ENCODE measurements at regions not wholly inside any gene's neighbourhood (a gene's known extent, or its start where the extent isn't known, plus 50 kb on each side); places are given as distances from the start of the nearest gene placed in this dataset.

DNA sequence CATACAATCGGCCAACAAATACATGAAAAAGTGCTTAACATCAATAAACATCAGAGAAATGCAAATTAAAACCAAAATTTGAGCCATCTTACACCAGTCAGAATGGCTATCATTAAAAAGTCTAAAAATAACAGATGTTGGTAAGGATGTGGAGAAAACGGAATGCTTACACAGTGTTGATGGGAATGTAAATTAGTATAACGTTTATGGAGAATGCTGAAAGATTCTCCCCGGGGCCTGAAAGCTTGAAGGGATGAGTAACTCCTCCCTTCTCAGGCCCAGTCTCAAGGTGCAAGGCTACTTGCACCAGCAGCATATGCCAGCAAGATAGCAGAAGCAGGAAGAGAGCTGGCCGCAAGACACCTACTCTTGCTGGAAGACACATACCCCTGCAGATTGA is 123.7 kb upstream of the NLGN1 start:
- peaks cover 6% of the 10 kb centered on the region for H3K4me1 Mint-ChIP-seq (ENCODE audit: unreplicated experiment)

DNA sequence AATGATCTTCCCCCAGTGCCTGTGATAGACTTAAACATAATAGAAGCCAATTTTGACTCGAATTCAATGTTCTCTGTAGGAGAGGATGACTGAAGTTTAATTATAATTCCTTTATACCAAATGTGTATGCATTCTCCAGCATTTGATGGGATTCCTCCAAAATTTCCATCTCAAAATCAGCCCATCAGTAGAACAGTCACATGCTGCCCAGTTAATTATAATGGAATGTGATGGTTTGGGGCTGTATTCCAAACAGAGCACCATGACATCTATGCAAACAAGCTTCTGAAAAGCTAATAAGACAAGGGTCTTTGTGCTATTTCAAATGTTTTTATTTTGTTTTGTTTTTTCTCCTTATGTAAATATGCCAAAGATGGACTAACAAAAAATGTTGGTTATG is 127.7 kb upstream of the SPATA16 start:
- Mint-ChIP-seq H3K4me3 (ENCODE audit: unreplicated experiment) (no peak overlapping the region), H3K27me3 (ENCODE audit: unreplicated experiment) (no peaks in the 10 kb centered on the region), H3K27ac (ENCODE audit: unreplicated experiment) (no peak overlapping the region), H3K4me1 (ENCODE audit: unreplicated experiment) (peaks cover 6% of the 10 kb centered on the region), H3K36me3 (ENCODE audit: low read depth, unreplicated experiment) (no peaks in the 10 kb centered on the region), H3K9me3 (ENCODE audit: unreplicated experiment) (no peaks in the 10 kb centered on the region)
- no peak for DNase-seq (ENCODE audit: low spot score)
- no peak for TF ChIP-seq CTCF (IDR thresholded peaks at IDR 0.05; ENCODE audit: unreplicated experiment)

More for the DNA sequence above, 123.7 kb upstream of the NLGN1 start:
- TF ChIP-seq CTCF (IDR thresholded peaks at IDR 0.05; ENCODE audit: unreplicated experiment), result no peak
- no peak overlapping the region for H3K4me3 Mint-ChIP-seq (ENCODE audit: unreplicated experiment)
- H3K27ac Mint-ChIP-seq (ENCODE audit: unreplicated experiment), result no peak overlapping the region
- peaks cover 4% of the 10 kb centered on the region for H3K27me3 Mint-ChIP-seq (ENCODE audit: unreplicated experiment)
- no peak for DNase-seq (ENCODE audit: low spot score)
- no peaks in the 10 kb centered on the region for H3K9me3 Mint-ChIP-seq (ENCODE audit: unreplicated experiment)
- no peaks in the 10 kb centered on the region for H3K36me3 Mint-ChIP-seq (ENCODE audit: low read depth, unreplicated experiment)

GRCh38 chr3:173267716-173268115 is 126.7 kb upstream of the SPATA16 start:
- Mint-ChIP-seq H3K4me1 (ENCODE audit: unreplicated experiment) (peaks cover 6% of the 10 kb centered on the region), H3K36me3 (ENCODE audit: low read depth, unreplicated experiment) (no peaks in the 10 kb centered on the region), H3K4me3 (ENCODE audit: unreplicated experiment) (no peak overlapping the region), H3K27me3 (ENCODE audit: unreplicated experiment) (no peaks in the 10 kb centered on the region), H3K27ac (ENCODE audit: unreplicated experiment) (no peak overlapping the region), H3K9me3 (ENCODE audit: unreplicated experiment) (no peaks in the 10 kb centered on the region)
- TF ChIP-seq CTCF (IDR thresholded peaks at IDR 0.05; ENCODE audit: unreplicated experiment), result no peak
- no peak for DNase-seq (ENCODE audit: low spot score)

GRCh38 chr3:173266441-173266840 is 125.4 kb upstream of the SPATA16 start:
- Mint-ChIP-seq H3K9me3 (ENCODE audit: unreplicated experiment) (no peaks in the 10 kb centered on the region), H3K27me3 (ENCODE audit: unreplicated experiment) (no peaks in the 10 kb centered on the region), H3K4me3 (ENCODE audit: unreplicated experiment) (no peak overlapping the region), H3K4me1 (ENCODE audit: unreplicated experiment) (peaks cover 6% of the 10 kb centered on the region), H3K27ac (ENCODE audit: unreplicated experiment) (no peak overlapping the region), H3K36me3 (ENCODE audit: low read depth, unreplicated experiment) (no peaks in the 10 kb centered on the region)
- no peak for DNase-seq (ENCODE audit: low spot score)
- no peak for TF ChIP-seq CTCF (IDR thresholded peaks at IDR 0.05; ENCODE audit: unreplicated experiment)

- Mint-ChIP-seq H3K27me3 (ENCODE audit: unreplicated experiment) (no peaks in the 10 kb centered on the region), H3K4me3 (ENCODE audit: unreplicated experiment) (no peak overlapping the region), H3K9me3 (ENCODE audit: unreplicated experiment) (no peaks in the 10 kb centered on the region), H3K36me3 (ENCODE audit: low read depth, unreplicated experiment) (no peaks in the 10 kb centered on the region), H3K27ac (ENCODE audit: unreplicated experiment) (no peak overlapping the region), H3K4me1 (ENCODE audit: unreplicated experiment) (no peaks in the 10 kb centered on the region)
- no peak for DNase-seq (ENCODE audit: low spot score)
- no peak for TF ChIP-seq CTCF (IDR thresholded peaks at IDR 0.05; ENCODE audit: unreplicated experiment)
Measured at GRCh38 chr3:173258697-173259096, 117.7 kb upstream of the SPATA16 start.
